Fibroblast of peridontal ligament (primary cell): ENCODE measurements at regions not wholly inside any gene's neighbourhood (a gene's known extent, or its start where the extent isn't known, plus 50 kb on each side); places are given as distances from the start of the nearest gene placed in this dataset.

Experiments used
- DNase-seq: peaks from one replicate; pipeline ENCODE4 v3.0.0-alpha.2; 2010; ENCODE audit errors: extremely low read depth

DNA sequence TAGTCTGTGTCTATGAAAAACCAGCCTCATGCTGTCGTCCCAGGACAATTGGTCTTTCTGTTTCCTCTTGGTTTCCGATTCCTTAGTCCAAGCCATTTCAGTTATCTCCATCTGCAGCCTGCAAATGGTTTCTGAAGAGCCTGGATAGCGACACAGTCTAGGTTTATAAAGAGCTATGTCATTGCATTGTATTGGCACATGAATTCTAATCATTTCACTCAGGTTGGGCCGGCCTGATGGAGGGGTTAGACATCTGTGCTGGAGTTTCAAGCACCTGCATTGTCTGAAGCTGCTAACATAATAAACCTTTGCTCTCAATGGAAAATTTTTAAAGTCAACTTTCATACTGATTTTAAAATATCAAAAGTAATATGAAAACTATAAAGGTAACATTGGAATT, 232.6 kb upstream of the MAP3K7 start:
- no peak for DNase-seq

DNA sequence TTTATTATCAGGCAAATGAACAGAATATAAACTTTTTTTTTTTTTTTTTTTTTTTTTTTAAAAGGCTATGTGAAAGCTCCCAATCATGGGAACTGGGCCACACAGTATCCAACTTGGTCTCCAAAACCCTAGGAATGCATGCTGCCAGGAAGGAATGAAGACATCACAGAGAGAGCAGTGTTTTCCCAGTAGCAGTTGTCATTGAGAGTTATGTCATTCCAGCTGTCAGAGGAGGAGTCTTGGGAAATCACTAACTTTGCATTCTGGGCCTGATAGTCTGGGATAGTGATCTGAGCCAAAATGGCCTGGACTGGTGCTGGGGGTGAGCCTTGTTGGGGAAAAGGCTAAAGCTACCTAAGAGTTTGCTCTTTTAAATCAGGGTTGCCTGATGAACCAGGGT, 231.3 kb upstream of the MAP3K7 start:
- DNase-seq: no peak

DNA sequence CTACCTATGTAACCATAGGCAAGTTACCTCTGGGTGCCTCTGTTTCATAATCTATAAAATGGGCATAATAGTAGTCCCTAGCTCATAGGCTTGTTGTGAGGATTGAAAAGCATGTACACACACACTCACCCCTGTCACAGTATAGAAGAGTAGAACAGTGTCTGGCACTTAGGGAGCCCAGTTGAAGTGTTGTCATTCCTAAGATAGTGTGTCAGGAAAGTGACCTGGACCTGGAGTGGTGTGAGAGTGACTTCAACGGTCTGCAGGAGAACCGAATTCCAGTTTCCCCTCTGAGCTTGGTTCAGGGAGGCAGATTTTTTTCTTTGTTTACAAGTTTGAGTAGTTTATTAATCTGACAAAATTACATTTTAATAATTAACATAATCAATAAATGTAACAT, 229.9 kb upstream of the MAP3K7 start:
- DNase-seq: no peak

DNA sequence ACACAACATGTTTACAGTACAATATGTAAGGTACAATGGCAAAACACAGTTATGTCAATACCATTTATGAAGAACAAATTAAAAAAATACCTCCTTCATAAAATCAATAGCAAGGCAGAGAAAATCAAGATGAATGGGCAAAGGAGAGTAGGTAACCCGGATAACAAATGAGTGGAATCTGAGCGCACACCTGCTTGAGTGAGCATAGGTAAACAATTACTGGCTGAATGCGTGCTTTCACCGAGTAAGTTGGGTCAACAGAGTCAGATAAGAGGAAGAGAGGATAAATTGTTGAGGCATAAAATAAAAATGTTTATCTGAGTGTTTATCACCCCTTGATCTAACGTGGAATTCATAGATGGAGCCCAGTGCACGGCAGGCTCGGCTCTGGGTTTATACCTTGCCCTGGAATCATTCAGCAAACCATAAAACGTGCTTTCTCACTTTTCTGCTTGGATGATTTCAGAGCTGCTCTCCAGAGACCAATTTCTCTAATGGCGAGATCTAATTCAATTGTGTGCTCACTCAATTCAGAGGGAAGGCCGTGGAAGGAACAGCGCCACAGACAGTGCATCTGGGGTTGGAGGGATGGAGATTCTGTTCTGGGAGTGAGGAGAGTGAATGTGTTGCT, 224.8 kb upstream of the MAP3K7 start:
- DNase-seq: no peak

DNA sequence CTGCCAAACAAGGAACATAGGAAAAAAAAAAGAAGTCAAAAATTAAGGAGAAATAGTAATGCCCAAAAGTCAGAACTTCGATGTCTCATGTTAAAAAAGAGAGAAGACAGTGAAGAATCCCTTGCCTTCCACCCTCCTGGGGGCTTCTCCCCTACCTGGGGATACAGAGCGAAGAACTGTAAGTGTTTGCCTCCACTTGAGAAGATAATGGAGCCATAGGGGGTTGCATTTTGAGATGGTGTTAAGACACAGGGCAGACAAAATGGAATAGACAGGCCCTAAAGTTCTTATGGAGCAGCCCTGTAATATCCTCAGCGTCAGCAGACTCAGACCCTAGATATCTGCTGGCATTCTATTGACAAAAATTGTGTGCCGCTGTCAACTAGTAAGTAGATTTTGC, 222.2 kb upstream of the MAP3K7 start:
- no peak for DNase-seq

DNA sequence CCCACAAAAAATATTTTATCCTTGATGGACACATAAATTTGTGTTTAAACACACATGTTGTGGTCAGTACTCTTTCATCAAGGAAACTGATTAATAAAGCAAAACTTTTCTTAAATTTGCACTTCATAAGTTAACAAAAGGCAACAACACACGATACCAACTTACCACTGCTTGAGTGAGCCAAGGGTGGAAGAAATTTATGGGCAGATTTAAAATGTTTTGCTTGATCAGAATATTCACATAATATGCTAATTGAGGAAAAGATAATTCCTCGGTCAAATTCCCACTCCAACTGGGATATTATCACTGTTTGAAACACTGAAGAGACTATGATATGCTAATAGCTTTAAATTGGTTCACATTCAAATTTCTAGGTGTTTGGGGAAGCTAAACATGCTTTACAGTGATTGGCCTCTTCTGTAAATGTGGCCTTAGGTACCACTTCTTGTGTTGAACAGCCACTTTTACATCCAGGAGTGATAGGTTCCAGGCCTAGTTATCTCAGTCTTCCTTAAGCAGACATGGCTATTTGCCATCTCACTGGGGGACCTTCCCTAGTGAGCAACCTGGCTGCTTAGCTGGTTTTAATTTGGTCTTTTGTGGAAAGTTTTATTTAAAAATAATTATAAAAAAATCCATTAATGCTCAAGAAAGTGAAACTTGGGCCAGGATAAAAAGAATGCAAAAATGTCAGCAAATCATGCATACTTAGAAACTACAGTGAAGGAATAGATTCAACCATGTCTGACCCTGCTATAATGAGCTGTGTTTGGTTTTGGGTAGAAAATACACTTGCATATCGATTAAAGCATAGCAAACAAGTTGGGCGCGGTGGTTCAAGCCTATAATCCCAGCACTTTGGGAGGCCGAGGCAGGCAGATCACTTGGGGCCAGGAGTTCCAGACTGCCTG, 221.2 kb upstream of the MAP3K7 start:
- DNase-seq: no peak

DNA sequence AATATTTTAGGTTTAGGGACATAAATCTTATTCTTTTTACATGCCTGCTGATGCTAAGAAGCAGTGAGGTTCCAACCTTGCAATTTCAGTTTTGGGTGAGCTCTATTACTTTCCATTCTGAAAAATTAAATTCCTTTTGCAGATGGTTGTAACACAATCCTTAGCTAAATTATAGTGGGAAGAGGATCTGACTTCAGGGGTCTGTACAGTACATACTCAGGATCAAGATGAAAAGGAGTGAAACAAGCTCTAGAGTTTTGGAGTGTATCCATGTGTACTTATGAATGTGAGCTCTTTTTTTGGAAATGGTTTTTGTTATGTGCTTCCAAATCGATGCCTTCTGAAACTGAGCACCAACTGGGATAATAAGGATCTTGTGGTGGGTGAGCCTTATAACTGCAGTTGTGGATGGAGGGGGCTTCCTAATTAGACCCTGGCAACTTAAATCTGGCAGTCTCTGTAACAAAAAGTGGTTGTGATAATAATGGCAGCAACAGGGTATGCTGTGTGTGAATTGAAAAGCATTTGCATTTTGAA, 218.8 kb upstream of the MAP3K7 start:
- DNase-seq: no peak

DNA sequence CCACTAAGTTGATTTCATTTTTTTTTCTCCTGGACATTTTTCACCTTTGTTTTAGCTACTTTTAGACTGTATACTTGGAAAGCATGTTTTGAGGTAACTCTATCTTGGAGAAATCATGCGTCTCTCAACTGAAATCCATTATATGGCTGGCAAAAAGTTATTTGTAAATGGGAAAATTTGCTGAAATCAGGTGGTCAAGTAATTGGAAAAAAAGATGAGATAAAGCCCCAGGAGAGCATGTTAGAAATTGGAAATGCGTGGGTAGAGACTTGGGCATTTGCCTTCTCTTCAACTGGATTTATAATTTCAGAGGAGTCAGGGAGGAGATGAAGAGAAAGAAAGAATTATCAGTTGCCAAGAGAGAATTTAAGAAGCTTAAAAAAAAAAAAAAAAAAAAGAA, 217.1 kb upstream of the MAP3K7 start:
- DNase-seq: no peak

DNA sequence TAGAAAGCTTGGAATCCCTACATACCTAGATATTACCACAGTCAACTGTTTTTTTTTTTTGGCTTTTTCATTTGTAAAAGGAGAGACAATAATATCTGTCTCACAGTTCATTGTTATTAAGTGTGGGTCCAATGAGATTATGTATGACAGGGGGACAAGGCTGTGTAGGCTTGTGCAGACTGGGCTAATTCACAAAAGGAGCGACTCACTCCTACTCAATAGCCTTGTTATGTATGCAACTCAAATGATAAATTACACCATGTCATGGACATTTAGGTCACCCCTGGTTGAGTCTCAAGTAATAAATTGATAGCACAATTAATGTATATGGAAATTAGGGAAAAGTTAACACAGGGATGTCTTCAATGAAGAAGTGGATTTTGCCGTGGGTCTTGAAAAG, 208.2 kb upstream of the MAP3K7 start:
- no peak for DNase-seq

DNA sequence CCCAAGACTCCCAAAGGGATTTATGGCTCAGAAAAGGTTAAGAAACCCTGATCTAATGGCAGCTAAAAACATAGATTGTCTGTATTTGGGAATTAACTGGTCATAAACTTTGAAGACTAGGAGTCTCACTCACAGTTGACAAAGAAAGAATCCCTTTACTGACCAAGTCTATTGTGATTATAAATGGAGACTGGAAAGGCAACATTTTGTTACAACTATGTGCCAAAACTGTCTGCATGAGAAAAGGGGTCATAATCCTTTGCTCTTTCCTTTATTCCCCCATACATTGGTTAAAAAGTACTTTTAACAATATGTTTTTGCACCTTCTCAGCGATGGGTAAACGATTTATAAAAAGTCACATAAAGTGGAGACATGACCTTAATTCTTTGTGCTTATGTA, 206.9 kb upstream of the MAP3K7 start:
- DNase-seq: no peak

DNA sequence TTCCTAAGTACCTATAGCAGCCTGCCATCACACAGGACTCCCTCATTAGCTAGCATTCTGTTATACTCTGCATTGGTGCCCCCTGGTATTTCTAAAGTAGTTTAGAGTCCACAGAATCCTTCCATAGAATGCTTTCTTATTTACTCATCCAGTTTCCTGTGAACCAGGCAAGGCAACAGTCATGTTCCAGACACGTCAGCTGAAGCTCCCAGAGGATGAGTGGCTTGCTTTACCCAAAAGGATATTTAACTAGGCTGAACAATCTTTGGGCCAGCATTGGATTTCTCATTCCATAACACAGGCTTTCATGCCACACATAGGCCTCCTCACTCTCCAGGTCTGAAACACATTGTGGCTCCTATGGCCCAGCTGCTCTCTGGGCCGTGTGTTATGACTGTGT, 203.8 kb upstream of the MAP3K7 start:
- DNase-seq: peak; percentile 72

DNA sequence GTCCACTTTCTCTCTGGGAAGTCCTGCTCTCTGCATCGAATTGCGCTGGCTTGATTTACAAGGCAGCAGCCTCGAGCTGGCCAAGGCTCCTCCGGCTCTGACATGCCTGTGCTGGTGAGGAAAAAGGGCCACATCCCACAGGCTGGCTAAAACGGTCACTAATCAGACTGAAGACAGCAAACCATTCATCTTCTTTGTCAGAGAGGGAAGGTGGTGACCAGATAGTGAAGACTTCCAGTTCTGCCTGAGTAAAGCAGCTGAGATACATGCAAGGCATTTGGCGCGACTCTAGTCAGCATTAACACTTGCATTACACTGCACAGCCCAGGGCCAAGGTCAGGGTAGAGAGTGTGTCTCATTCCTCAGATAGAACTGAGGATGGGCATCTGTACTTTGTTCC, 203.2 kb upstream of the MAP3K7 start:
- no peak for DNase-seq

DNA sequence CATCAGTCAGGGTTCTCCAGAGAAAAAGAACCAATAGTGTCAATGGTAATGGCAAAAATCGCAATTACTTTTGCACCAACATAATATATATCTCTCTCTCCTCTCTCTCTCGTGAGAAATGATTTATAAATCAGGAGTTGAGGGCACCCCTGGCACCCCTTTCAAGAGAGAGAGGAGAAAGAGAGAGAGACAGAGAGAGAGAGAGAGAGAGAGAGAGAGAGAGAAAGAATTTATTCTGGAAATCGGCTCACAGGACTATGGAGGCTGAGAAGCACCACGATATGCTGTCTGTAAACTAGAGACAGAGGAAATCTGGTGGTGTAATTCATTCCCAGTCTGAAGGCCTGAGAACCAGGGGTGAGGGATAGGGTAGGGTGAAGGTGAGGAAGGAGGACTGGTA, 201.9 kb upstream of the MAP3K7 start:
- no peak for DNase-seq

DNA sequence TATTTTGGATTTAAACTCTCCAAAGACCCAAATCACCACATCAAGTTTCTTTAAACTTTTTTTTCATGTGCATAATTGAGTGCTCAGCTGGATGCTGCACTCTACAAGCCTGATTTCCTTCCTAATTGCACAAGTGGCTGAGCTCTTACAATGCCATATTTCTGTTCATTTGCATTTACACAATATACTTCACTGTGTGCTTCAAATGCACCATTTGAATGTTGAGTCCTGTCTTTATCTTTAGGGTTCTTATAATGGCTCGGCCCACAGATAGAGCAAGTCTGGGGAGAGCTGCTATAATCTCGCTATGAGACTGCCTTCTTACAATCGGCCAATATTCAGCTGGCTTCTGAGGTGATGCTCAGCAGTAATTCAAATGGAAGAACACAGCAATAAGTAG, 200.6 kb upstream of the MAP3K7 start:
- DNase-seq: no peak

DNA sequence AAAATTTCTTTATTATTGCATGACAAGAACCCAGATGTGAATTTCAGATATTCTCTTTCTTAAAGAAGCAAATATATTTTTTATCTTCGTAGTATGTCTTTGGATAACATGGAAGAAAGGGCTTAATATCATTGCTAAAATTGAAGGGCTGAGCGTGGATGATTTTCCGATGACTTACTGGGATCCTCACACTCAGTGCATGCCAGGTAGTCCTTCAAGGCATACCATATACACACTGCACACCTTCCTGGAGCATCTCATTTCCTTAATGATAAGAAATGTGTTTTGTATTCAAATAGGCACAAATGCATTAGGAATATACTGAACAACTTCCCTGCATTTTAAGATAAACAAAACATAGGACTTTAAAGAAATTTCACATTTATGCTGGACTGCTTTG, 193.9 kb upstream of the MAP3K7 start:
- DNase-seq: no peak

DNA sequence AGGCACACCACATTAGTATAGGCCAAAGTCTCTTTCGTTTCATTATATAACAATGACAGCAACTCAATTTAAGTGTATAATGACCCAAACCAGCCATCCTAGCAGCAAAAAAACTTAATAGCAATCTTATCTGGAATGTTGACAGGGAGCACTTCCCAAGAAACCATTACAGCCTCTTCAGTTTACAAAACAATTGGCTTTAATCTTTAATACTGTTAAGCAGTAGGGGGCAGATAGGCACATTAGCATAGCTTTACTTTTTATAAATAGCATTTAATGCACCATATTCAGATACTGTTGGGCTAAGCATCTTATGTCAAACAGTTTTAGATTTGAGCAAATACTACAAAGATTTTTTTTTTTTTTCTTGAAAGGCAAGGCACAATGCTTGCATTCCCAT, 193.3 kb upstream of the MAP3K7 start:
- no peak for DNase-seq

DNA sequence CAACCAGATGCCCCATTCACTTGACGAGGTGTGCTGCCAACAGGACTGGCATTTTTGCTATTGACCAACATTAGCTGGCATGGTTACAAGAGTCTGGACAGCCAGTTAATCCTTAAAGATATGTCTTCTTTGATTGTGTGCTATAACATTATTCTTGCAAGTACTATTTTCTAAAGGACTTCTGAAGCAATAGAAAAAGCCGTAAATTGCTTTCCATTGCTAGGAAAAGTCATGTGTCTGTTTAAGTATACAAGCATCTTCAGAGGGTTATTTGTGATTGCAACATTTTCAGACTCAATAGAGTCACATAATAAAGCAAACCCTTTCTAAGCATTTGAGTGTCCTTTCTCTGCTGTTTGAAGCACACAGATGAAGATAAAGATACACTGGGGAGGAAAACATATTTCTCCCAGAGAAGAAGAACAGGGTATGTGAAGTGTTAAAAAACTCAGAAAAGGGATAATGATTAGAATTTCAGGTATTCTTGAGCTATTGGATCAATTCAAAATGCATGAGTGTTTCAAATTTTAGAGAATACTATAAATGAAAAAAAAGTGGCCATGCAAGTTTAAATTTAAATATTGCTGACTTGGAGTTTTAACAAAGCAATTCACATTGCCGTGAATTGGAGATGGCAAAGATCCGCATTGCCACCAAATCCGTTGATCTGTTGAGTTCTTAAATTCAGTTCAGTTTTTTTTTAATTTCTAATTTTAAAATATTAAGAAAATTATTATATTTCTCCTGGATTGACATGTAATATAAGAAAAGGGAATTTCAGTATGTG, 191.7 kb upstream of the MAP3K7 start:
- DNase-seq: no peak

DNA sequence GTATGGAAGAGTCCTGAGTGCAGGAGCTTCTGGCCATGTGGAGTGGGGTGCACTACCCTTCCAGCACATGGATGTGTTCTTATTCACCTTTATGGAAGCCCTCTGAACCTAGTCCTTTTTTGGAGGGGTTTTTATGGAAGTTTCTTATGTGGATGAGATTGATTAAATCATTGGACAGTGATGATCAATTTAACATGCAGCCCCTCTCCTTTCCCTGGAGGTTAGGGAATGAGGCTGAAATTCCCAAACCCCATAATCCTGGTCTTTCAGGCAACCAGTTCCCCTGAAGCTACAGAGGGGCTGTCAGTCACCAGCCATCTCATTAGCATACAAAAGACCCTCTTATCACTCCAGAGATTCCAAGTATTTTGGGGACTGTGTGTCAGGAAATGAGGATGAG, 183.9 kb upstream of the MAP3K7 start:
- DNase-seq: no peak

DNA sequence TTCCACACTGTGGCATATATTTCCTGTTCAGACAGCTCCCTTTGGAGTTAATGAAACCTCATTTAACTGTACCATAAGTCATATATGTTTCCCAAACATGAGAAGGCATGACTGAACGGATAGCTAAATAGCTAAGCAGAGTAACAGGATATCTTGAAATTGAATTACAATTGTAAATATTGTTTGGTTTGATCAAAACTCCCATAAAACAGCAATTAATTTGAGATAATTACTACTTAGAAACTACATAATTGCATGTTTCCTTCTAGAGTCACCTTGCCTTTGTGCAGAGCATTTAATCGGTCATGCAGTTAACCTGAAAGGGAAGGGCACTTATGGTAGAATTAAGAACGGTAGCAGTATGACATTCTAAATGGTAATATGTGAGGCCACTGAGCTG, 179.0 kb upstream of the MAP3K7 start:
- no peak for DNase-seq

DNA sequence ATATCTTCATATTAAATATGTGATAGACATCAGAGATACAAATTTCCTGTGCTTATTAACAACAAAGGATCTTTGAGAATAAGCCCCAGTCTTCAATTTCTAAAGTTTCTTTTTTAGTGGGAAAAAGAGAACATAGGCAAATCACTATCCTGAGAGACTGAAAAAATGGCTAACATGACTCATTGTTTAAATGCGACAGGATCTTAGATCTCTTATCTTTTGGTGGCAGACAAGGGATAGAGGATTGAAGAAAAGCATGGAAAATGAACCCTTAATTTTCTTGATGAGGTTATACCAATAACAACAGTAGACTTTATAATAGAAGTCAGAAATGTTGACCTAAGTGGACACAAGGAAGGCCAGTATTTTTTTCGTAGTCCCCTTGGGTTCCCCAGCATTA, 178.6 kb upstream of the MAP3K7 start:
- no peak for DNase-seq

DNA sequence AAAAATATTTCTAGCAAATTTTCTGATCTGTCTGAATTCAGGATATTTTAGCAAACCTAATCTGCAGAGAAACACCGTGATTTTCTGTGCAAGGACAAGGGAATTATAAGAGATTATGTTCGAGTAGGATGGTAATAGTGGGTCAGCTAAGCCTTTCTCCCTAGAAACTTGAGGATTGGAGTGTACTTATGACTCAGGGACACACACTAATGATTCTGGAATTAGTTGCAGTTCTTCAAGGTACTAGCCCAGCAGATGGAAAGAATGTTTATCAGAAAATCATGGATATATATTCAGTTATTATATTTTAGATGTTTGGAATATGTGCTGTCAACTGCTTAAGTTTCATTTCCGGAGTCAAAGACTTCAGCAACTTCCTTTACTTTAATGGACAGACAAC, 177.1 kb upstream of the MAP3K7 start:
- no peak for DNase-seq

DNA sequence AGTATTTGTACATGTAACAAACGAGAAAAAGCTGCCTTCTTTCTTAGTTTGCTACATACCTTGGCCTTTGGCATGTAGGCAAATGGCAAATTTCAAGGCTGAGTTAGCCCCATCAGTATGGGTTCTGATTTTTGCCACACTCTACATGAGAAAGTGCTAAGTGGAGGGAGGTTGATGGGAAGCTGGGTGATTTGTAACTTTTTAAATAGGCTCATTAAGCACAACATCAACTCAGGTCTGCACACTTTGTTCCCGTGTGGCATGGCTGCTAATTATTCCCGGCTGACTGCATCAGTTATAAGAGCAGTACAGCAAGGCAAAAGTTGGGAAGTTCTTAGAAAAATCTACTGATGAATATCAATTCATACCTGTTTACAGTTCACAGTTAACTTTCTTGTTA, 172.8 kb upstream of the MAP3K7 start:
- DNase-seq: no peak

DNA sequence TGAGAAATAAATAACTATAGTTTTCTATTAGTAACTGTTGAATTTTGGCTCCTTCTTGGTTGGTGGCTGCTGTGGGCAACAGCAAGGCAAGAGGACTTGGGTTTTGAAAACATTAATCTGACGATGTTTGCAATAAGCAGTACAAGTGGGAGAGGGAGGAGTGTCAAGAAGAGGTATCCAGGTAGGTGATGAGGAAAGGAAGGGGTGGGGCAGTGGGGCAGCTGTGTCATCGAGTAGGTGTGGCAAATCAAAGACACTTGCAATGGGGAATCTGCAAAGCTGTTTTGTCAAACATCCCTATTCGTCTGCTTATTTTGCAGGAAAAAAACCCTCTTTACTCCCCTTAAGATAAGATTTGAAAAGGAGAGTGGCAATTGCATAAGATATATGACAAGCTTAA, 171.9 kb upstream of the MAP3K7 start:
- DNase-seq: no peak
